HG02588 (cell line): ENCODE measurements at regions not wholly inside any gene's neighbourhood (a gene's known extent, or its start where the extent isn't known, plus 50 kb on each side); places are given as distances from the start of the nearest gene placed in this dataset.
"Not testable (repeated sequence)": the region's sequence is repeated elsewhere in the genome, so short reads cannot be mapped to it uniquely, and the experiment has no call there.

ENCODE experiments used
- ATAC-seq: cut with Tn5 transposase; IDR thresholded peaks from one replicate; pipeline ENCODE4 v1.9.1; 2021; ENCODE audit warnings: mild to moderate bottlenecking, moderate library complexity; ENCODE audit not compliant: unreplicated experiment

- ATAC-seq: no peak
Measured at GRCh38 chr9:115443890-115444289, 325.9 kb upstream of the TNC start.

- ATAC-seq: no peak
Measured at GRCh38 chr9:115444959-115445358, 327.0 kb upstream of the TNC start.

GRCh38 chr9:115445655-115446054 is 327.7 kb upstream of the TNC start:
- no peak for ATAC-seq

- ATAC-seq: no peak
Measured at GRCh38 chr9:115456515-115456914, 338.6 kb upstream of the TNC start.

- ATAC-seq: no peak
Measured at GRCh38 chr9:115461280-115461679, 343.3 kb upstream of the TNC start.

GRCh38 chr9:115462623-115463022 is 344.7 kb upstream of the TNC start:
- no peak for ATAC-seq

- no peak for ATAC-seq
Measured at GRCh38 chr9:115466756-115467155, 348.8 kb upstream of the TNC start.

GRCh38 chr9:115469841-115470240 is 351.9 kb upstream of the TNC start:
- no peak for ATAC-seq

GRCh38 chr9:115473032-115473431 is 355.1 kb upstream of the TNC start:
- ATAC-seq: not testable (repeated sequence)

GRCh38 chr9:115481769-115482168 is 363.8 kb upstream of the TNC start:
- no peak for ATAC-seq

- ATAC-seq: no peak
Measured at GRCh38 chr9:115482747-115483146, 364.8 kb upstream of the TNC start.

GRCh38 chr9:115492869-115493268 is 374.9 kb upstream of the TNC start:
- no peak for ATAC-seq

- no peak for ATAC-seq
Measured at GRCh38 chr9:115494393-115494792, 376.4 kb upstream of the TNC start.

- ATAC-seq: no peak
Measured at GRCh38 chr9:115495052-115495635, 377.2 kb upstream of the TNC start.

GRCh38 chr9:115495836-115496235 is 377.9 kb upstream of the TNC start:
- ATAC-seq: no peak

GRCh38 chr9:115498303-115498702 is 380.3 kb upstream of the TNC start:
- ATAC-seq: no peak

- no peak for ATAC-seq
Measured at GRCh38 chr9:115507148-115507547, 389.2 kb upstream of the TNC start.

- ATAC-seq: no peak
Measured at GRCh38 chr9:115513148-115513547, 395.2 kb upstream of the TNC start.

- ATAC-seq: no peak
Measured at GRCh38 chr9:115514454-115514853, 396.5 kb upstream of the TNC start.

- ATAC-seq: no peak
Measured at GRCh38 chr9:115517335-115518075, 399.5 kb upstream of the TNC start.

- ATAC-seq: no peak
Measured at GRCh38 chr9:115520646-115521045, 402.7 kb upstream of the TNC start.

- no peak for ATAC-seq
Measured at GRCh38 chr9:115522912-115523311, 405.0 kb upstream of the TNC start.
